ENCODE measurements at regions not wholly inside any gene's neighbourhood (a gene's known extent, or its start where the extent isn't known, plus 50 kb on each side); places are given as distances from the start of the nearest gene placed in this dataset.

DNA sequence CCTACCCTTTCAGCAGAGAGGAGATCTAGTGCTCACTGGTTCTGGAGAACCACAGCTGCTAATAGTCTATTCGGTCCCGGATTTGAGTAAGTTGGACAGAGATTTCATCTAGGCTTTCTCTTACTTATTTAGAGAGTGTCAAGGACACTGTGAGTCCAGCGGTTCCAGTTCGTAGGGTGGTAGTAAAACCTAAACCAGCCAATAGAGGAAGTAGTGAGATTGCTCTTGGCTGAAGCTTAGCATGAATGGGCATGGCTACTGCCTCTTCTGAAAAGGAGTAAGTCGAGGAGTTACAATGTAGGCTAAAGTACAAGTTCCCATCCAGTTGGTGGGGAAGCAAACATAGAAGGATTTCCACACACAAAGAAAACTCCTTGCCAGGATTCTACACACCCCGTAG lies 109.6 kb upstream of the MOCS2 start:
- H3K27me3 Mint-ChIP-seq: peaks cover 3% of the 10 kb centered on the region

DNA sequence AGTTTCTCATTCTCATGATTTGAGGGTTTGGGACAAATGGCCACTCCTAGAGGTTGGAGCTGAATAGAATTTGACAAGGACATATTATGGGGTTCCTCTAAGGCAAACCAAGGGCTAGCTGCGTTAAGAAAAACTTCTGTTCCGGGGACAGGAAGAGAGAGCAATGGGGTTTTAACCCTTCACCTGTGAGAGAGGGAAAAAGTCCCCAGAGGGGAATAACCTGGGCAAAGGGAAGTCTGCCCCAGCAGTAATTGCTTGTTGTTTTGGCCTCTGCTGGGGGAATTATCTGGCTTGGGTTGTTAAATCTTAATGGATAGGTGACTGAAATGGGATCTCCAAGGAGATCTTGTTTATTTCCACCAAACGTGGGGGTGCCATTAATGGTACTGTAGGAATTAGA lies 110.1 kb upstream of the MOCS2 start:
- DNase-seq: no peak
- intact Hi-C loops (cut with DNase I, micrococcal nuclease): no loop called here
- CTCF ChIA-PET: interaction anchor here (0.7 to 1.1 kb wide), 2 partner anchors 17 to 93 kb away, joined by 3 to 4 read pairs; no protein-coding TSS in a partner anchor
- Mint-ChIP-seq H3K27me3 (peaks cover 3% of the 10 kb centered on the region), H3K4me1 (no peaks in the 10 kb centered on the region), H3K36me3 (ENCODE audit: low read depth) (no peaks in the 10 kb centered on the region), H3K9me3 (ENCODE audit: low read depth) (peaks cover 7% of the 10 kb centered on the region), H3K27ac (no peak overlapping the region), H3K4me3 (no peak overlapping the region)
- no peak for ATAC-seq
- POLR2A ChIA-PET: no interaction called here

More for the DNA sequence above, 109.6 kb upstream of the MOCS2 start:
- no peak overlapping the region for H3K4me3 Mint-ChIP-seq
- no peak overlapping the region for H3K27ac Mint-ChIP-seq
- H3K4me1 Mint-ChIP-seq: no peaks in the 10 kb centered on the region
- POLR2A ChIA-PET: no interaction called here
- CTCF ChIA-PET: interaction anchor here (0.6 to 1.1 kb wide), 2 partner anchors 17 to 321 kb away, joined by 3 to 4 read pairs; no protein-coding TSS in a partner anchor
- H3K36me3 Mint-ChIP-seq (ENCODE audit: low read depth): no peaks in the 10 kb centered on the region
- no peak for DNase-seq
- H3K9me3 Mint-ChIP-seq (ENCODE audit: low read depth): peaks cover 7% of the 10 kb centered on the region
- ATAC-seq: no peak
- intact Hi-C loops (cut with DNase I, micrococcal nuclease): no loop called here

DNA sequence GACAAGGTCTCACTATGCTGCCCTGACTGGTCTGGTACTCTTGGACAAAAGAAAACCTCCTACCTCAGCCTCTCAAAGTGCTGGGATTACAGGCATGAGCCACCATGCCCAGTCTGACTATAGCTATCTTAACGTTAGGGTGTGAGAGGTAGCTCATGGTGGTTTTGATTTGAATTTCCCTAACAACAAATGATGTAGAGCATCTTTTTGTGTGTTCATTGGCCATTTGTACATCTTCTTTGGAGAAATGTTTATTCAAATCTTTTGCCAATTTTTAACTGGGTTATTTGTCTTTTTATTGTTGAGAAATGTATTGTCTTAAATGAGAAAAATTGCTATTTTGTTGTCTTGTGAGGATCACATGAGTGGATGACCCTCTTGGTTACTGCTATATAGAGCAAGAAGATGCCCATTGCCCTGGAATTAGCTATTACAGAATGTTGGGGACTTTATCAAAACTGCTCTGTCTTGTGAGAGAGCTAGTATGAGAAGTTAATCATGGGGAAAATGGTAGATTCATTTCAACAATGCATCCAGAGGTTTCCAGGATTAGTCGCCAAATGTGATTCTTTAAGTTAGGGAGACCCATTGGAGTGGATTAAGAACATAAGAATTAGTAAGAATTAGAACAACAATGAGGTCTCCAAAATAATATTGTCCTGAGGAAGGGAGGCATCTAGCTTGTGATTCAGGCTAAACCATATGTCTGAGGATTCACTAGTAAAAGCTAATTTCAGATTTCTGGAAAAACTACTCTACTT lies 124.3 kb upstream of the MOCS2 start:
- Mint-ChIP-seq H3K4me3 (no peak overlapping the region), H3K36me3 (ENCODE audit: low read depth) (no peaks in the 10 kb centered on the region), H3K4me1 (no peaks in the 10 kb centered on the region), H3K27ac (no peak overlapping the region), H3K27me3 (peaks cover 5% of the 10 kb centered on the region), H3K9me3 (ENCODE audit: low read depth) (no peaks in the 10 kb centered on the region)
- intact Hi-C loops (cut with DNase I, micrococcal nuclease): no loop called here
- no peak for DNase-seq
- ATAC-seq: no peak
- POLR2A ChIA-PET: no interaction called here
- CTCF ChIA-PET: interaction anchor here (0.8 to 0.9 kb wide), 2 partner anchors 9 to 121 kb away, joined by 3 read pairs; no protein-coding TSS in a partner anchor

DNA sequence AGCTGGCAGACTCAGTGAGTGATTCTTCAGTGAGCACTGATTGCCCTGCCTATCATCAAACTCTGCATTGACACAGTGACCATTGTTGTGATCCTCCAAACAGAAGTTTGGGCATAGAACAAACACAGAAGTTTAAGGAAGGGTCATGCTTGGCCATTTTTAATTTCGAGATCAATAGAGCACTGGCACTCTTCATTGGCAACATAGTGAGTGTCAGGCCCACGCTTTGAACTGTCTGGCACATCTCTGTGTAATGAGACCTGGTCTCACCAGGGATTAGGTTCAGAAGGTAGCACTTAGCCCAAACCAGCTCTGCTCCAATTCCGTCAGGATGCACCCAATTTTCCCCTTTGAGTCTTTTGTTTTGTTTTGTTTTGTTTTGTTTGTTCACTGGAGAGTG lies 127.1 kb upstream of the MOCS2 start:
- ATAC-seq: no peak
- Mint-ChIP-seq H3K9me3 (ENCODE audit: low read depth) (no peaks in the 10 kb centered on the region), H3K4me1 (no peaks in the 10 kb centered on the region), H3K4me3 (no peak overlapping the region), H3K36me3 (ENCODE audit: low read depth) (no peaks in the 10 kb centered on the region), H3K27me3 (peaks cover 6% of the 10 kb centered on the region), H3K27ac (no peak overlapping the region)
- ChIA-PET POLR2A (no interaction called here), CTCF (no interaction called here)
- intact Hi-C loops (cut with DNase I, micrococcal nuclease): no loop called here
- no peak for DNase-seq

DNA sequence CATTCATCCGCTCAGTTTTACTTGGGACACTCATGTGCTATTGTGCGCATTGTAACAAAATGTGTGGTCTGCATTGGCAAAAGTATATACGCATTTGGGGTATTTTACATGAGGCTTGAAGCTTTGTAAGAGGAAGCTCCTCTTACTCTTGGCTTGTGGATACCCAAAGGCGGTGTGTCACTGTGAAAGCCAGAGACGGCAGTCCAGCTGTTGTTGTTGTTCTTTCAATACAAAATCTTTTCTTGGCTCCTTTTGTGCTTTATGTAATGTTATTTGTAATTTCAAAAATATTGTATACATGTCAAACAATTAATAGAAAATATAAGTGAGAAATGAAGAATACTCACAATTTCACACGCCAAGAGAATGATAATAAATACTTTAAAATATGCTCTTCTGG lies 128.3 kb upstream of the MOCS2 start:
- CTCF ChIA-PET: no interaction called here
- intact Hi-C loops (cut with DNase I, micrococcal nuclease): no loop called here
- Mint-ChIP-seq H3K27ac (no peak overlapping the region), H3K4me1 (no peaks in the 10 kb centered on the region), H3K9me3 (ENCODE audit: low read depth) (no peaks in the 10 kb centered on the region), H3K27me3 (peaks cover 6% of the 10 kb centered on the region), H3K36me3 (ENCODE audit: low read depth) (no peaks in the 10 kb centered on the region), H3K4me3 (no peak overlapping the region)
- POLR2A ChIA-PET: no interaction called here
- no peak for ATAC-seq
- DNase-seq: no peak

DNA sequence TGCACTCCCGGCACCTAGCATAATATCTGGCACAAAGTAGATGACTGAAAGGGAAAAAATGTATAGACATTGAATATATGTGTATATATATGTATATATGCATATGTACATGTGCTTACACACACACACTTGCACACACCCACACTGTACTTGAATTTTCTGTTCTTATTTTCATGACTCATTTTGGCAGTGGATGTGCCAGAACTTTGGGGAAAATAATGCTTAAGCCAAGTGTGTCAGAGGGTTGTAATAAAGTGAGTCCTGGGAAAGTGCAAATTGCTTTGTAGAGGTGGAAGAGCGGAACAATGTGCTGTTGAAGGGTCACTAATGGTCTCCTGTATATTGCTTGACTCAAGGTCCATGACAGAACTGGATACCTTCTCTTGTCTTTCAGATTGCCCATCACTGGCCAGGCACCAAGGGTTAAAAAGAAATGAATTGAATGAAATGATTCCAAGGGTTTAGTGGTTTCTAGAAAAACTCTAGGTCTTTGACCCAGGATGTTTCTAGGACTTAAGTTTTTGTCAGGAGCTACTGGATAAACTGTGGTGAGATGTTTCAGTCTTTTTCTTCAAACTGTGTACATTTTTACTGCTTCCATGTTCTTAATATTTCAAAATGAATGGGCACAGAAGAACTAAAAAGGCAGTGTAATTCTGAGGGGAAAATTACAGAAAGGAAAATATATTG lies 129.9 kb upstream of the MOCS2 start:
- ChIA-PET CTCF (no interaction called here), POLR2A (no interaction called here)
- DNase-seq (no peak), ATAC-seq (no peak)
- no peak overlapping the region for H3K4me3 Mint-ChIP-seq
- H3K4me1 Mint-ChIP-seq: no peaks in the 10 kb centered on the region
- no peaks in the 10 kb centered on the region for H3K36me3 Mint-ChIP-seq (ENCODE audit: low read depth)
- intact Hi-C loops (cut with DNase I, micrococcal nuclease): no loop called here
- peaks cover 6% of the 10 kb centered on the region for H3K27me3 Mint-ChIP-seq
- H3K27ac Mint-ChIP-seq: no peak overlapping the region
- H3K9me3 Mint-ChIP-seq (ENCODE audit: low read depth): no peaks in the 10 kb centered on the region

DNA sequence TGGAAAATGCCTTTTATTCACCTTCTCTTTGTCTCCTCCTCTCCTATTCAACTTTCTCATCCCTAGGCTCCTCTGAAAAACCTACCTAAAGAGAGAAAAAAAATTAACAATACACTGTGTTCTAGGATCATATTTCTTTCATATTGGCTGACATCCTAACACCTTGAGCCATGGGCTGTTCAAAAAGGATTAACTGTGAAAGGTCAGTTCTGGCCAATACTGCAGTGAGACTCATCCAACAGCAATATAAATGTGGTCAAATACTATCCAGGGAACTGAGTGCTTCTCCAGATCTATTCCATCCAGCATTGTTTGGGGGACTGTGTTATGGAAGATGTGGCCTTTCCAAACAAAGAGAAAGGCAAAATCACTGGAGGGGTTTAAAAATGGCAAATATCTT lies 131.1 kb upstream of the MOCS2 start:
- Mint-ChIP-seq H3K9me3 (ENCODE audit: low read depth) (no peaks in the 10 kb centered on the region), H3K27me3 (peaks cover 6% of the 10 kb centered on the region), H3K36me3 (ENCODE audit: low read depth) (no peaks in the 10 kb centered on the region), H3K4me3 (no peak overlapping the region), H3K27ac (no peak overlapping the region), H3K4me1 (no peaks in the 10 kb centered on the region)
- ChIA-PET CTCF (no interaction called here), POLR2A (no interaction called here)
- no peak for DNase-seq
- intact Hi-C loops (cut with DNase I, micrococcal nuclease): no loop called here
- ATAC-seq: no peak

DNA sequence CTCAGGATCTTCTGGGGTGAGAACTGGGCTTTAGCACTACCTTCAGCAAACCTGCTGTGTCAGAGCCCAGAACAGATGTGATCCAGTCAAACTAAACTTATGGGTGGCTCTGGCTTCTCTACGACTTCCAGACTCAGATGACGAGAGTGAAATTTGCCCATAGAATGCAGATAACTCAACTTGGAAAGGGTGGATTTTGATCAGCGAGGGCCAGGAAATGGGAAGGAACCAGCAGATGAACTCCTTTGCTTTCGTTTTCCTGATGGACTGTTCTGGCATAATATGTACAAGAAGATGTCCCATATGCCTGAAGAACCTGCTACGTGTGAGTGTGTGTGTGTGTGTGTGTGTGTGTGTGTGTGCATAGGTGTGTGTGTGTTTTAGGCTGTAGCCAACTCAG lies 132.0 kb upstream of the MOCS2 start:
- intact Hi-C loops (cut with DNase I, micrococcal nuclease): no loop called here

DNA sequence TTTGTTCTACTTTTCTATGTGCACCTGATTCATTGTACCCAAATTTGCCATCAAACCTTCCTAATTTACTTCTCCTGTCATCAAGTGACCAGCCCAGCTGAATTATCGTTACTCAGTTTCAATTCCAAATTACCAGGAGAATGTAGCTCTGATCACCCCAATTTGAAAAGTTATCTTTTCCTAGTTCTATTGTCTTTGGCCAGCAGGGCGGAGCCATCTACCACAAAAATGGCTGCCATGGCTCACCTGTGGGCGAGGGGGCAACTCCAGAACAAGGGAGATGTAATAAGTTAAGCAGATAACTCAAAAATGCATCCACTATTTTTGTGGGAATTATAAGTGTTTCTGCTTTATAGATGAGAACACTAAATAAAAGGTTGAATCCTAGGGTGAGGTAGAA lies 133.8 kb upstream of the MOCS2 start:
- intact Hi-C loops (cut with DNase I, micrococcal nuclease): no loop called here
- Mint-ChIP-seq H3K4me3 (no peak overlapping the region), H3K36me3 (ENCODE audit: low read depth) (no peaks in the 10 kb centered on the region)

More for the DNA sequence above, 132.0 kb upstream of the MOCS2 start:
- H3K4me1 Mint-ChIP-seq: no peaks in the 10 kb centered on the region
- H3K27ac Mint-ChIP-seq: no peak overlapping the region
- DNase-seq (no peak), ATAC-seq (no peak)
- H3K4me3 Mint-ChIP-seq: no peak overlapping the region
- ChIA-PET CTCF (no interaction called here), POLR2A (no interaction called here)
- no peaks in the 10 kb centered on the region for H3K9me3 Mint-ChIP-seq (ENCODE audit: low read depth)
- no peaks in the 10 kb centered on the region for H3K36me3 Mint-ChIP-seq (ENCODE audit: low read depth)
- H3K27me3 Mint-ChIP-seq: peaks cover 7% of the 10 kb centered on the region

DNA sequence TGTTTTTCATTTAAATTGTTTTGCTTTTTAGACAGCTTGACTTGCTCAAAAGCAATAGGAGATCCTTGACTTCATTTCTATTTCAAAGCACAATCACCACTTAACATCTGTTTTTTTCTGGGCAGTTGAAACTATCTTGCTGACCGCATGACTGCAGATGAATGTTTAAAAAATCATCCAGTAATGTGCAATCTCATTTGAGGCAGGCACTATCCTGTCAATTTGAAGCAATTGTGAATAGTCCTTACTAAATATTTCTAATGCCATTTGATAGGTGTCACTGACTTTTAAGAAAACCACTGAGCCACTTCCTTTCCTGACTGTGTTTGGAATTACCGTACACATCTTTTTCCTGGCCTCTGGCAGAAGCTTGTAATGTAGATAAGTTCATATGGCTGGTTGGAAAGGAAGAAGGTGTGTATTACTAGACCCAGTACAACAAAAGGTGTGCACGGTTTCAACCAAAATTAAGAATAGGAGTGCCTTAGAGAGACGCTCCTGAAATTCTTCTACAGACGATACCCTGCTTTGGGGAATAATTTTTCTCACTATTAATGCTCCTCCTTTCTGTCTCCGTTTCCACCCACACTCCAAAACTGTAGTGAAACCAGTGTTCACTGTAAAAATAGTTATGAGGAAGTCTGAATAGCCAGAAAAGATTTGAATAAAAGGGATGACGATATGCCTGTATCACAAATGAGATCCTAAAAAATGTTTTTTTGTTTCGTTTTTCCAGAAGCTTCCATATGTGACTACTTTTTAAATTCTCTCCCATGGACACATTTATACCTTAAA lies 136.7 kb upstream of the MOCS2 start:
- ChIA-PET CTCF (no interaction called here), POLR2A (no interaction called here)
- intact Hi-C loops (cut with DNase I, micrococcal nuclease): no loop called here
- no peak overlapping the region for H3K27ac Mint-ChIP-seq
- no peaks in the 10 kb centered on the region for H3K9me3 Mint-ChIP-seq (ENCODE audit: low read depth)
- H3K4me1 Mint-ChIP-seq: no peaks in the 10 kb centered on the region
- no peaks in the 10 kb centered on the region for H3K36me3 Mint-ChIP-seq (ENCODE audit: low read depth)
- peaks cover 5% of the 10 kb centered on the region for H3K27me3 Mint-ChIP-seq
- H3K4me3 Mint-ChIP-seq: no peak overlapping the region
- ATAC-seq (no peak), DNase-seq (no peak)

More for the DNA sequence above, 133.8 kb upstream of the MOCS2 start:
- ChIA-PET CTCF (no interaction called here), POLR2A (no interaction called here)
- Mint-ChIP-seq H3K27ac (no peak overlapping the region), H3K27me3 (peaks cover 9% of the 10 kb centered on the region), H3K9me3 (ENCODE audit: low read depth) (no peaks in the 10 kb centered on the region), H3K4me1 (no peaks in the 10 kb centered on the region)
- no peak for ATAC-seq
- DNase-seq: peak; percentile 8

DNA sequence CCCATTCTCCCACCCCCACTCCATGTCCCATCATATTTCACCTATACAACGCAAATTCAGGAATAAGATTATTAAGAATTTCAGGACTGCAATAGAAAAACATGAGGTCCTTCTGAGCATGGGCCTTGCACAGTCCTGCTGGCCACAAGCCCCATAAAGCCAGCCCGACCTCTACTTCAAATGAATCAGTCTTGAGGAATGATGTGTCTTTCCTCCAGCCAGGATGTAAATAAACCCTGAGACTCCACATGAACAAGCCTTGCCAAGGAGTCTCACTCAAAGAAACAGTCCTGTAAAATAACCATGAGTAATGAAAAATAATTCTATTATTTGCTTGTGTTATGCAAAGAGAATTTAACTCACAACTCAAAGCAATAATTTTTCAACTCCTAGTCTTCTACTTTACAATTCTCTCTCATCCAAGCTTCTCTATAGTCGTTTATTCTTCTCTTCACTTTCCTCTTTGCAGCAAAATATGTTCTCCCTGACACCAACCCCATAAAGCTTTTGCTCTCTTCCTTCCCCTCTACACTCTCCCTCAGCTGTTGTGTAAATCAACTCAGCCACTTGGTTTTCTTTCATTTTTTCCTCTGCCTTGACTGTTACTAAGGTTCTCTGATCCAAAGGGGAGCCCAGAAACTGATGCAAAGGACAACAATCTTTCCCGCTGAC lies 140.1 kb upstream of the MOCS2 start:
- Mint-ChIP-seq H3K4me1 (peaks cover 2% of the 10 kb centered on the region), H3K27me3 (peaks cover 4% of the 10 kb centered on the region), H3K36me3 (ENCODE audit: low read depth) (no peaks in the 10 kb centered on the region), H3K4me3 (no peak overlapping the region), H3K27ac (no peak overlapping the region), H3K9me3 (ENCODE audit: low read depth) (no peaks in the 10 kb centered on the region)
- ChIA-PET CTCF (no interaction called here), POLR2A (no interaction called here)
- ATAC-seq (no peak), DNase-seq (no peak)
- intact Hi-C loops (cut with DNase I, micrococcal nuclease): no loop called here
